ENCODE measurements at regions not wholly inside any gene's neighbourhood (a gene's known extent, or its start where the extent isn't known, plus 50 kb on each side); places are given as distances from the start of the nearest gene placed in this dataset.

- TF ChIP-seq CTCF (IDR thresholded peaks at IDR 0.05) (no peak), POLR2A (IDR thresholded peaks at IDR 0.05) (no peak)
Measured at GRCh38 chr7:26035552-26035951, 116.4 kb upstream of the NFE2L3 start.
